H9 (cell line): ENCODE measurements at regions not wholly inside any gene's neighbourhood (a gene's known extent, or its start where the extent isn't known, plus 50 kb on each side); places are given as distances from the start of the nearest gene placed in this dataset.

Experiments
- DNase-seq: peaks from one replicate; pipeline ENCODE4 v3.0.0-alpha.2; 2017
- H2AFZ ChIP-seq: one replicate; pipeline ENCODE4 v1.6.1; 2013; ENCODE audit warnings: mild to moderate bottlenecking, low read length, control low read depth, moderate library complexity
- H2AK5ac ChIP-seq: 2 replicates; pipeline ENCODE4 v1.6.1; 2013; ENCODE audit warnings: low read length, control low read depth, mixed read lengths; ENCODE audit not compliant: insufficient read length
- H2BK120ac ChIP-seq: one replicate; pipeline ENCODE4 v1.6.1; 2013; ENCODE audit warnings: low read depth, mild to moderate bottlenecking, low read length, control low read depth, inconsistent platforms; ENCODE audit not compliant: poor library complexity, severe bottlenecking
- H2BK12ac ChIP-seq: 2 replicates; pipeline ENCODE4 v1.6.1; 2013; ENCODE audit warnings: low read length, control low read depth, mixed read lengths, low read depth; ENCODE audit not compliant: insufficient read length
- H2BK15ac ChIP-seq: 2 replicates; pipeline ENCODE4 v1.6.1; 2013; ENCODE audit warnings: low read depth, low read length, control low read depth
- H2BK20ac ChIP-seq: one replicate; pipeline ENCODE4 v1.6.1; 2013; ENCODE audit warnings: low read depth, mild to moderate bottlenecking, low read length, control low read depth, inconsistent platforms; ENCODE audit not compliant: poor library complexity, severe bottlenecking
- H2BK5ac ChIP-seq: 2 replicates; pipeline ENCODE4 v1.6.1; 2013; ENCODE audit warnings: low read length, control low read depth, mixed read lengths; ENCODE audit not compliant: insufficient read length
- H3K14ac ChIP-seq: 2 replicates; pipeline ENCODE4 v1.6.1; 2013; ENCODE audit warnings: low read length, control low read depth; ENCODE audit not compliant: insufficient read depth
- H3K18ac ChIP-seq: 2 replicates; pipeline ENCODE4 v1.6.1; 2013; ENCODE audit warnings: low read depth, mild to moderate bottlenecking, mixed read lengths, low read length, control low read depth; ENCODE audit not compliant: insufficient read length
- H3K23ac ChIP-seq: 2 replicates; pipeline ENCODE4 v1.6.1; 2013; ENCODE audit warnings: low read length, control low read depth, mixed read lengths, low read depth; ENCODE audit not compliant: insufficient read length
- H3K23me2 ChIP-seq: 2 replicates; pipeline ENCODE4 v1.6.1; 2013; ENCODE audit warnings: low read depth, mild to moderate bottlenecking, mixed read lengths, low read length, control low read depth; ENCODE audit not compliant: insufficient read length, poor library complexity, severe bottlenecking
- H3K27ac ChIP-seq: 2 replicates; pipeline ENCODE4 v1.5.1; 2013; ENCODE audit warnings: low read length, control low read depth, mixed read lengths, low read depth; ENCODE audit not compliant: insufficient read length
- H3K27me3 ChIP-seq: 2 replicates; pipeline ENCODE4 v1.6.1; 2013; ENCODE audit warnings: low read length, control low read depth, inconsistent platforms; ENCODE audit not compliant: insufficient read depth
- H3K4ac ChIP-seq: 2 replicates; pipeline ENCODE4 v1.6.1; 2013; ENCODE audit warnings: low read depth, mild to moderate bottlenecking, control low read depth, inconsistent platforms, low read length, moderate library complexity
- H3K4me1 ChIP-seq: 2 replicates; pipeline ENCODE4 v1.6.1; 2013; ENCODE audit warnings: low read length, control low read depth, inconsistent platforms; ENCODE audit not compliant: insufficient read depth
- H3K4me2 ChIP-seq: 2 replicates; pipeline ENCODE4 v1.6.1; 2013; ENCODE audit warnings: low read length, control low read depth, mixed read lengths; ENCODE audit not compliant: insufficient read length, insufficient read depth
- H3K56ac ChIP-seq: 2 replicates; pipeline ENCODE4 v1.6.1; 2013; ENCODE audit warnings: low read depth, mild to moderate bottlenecking, mixed read lengths, low read length, control low read depth; ENCODE audit not compliant: insufficient read length
- H3K79me1 ChIP-seq: 2 replicates; pipeline ENCODE4 v1.6.1; 2013; ENCODE audit warnings: low read depth, mild to moderate bottlenecking, moderate library complexity, low read length, control low read depth, inconsistent platforms; ENCODE audit not compliant: insufficient read depth, poor library complexity, severe bottlenecking
- H3K79me2 ChIP-seq: 2 replicates; pipeline ENCODE4 v1.6.1; 2013; ENCODE audit warnings: low read length, control low read depth, inconsistent platforms; ENCODE audit not compliant: insufficient read depth
- H3K9ac ChIP-seq: 2 replicates; pipeline ENCODE4 v1.6.1; 2013; ENCODE audit warnings: low read length, control low read depth, mixed read lengths; ENCODE audit not compliant: insufficient read length; ENCODE audit errors: extremely low read depth
- H3K9me3 ChIP-seq: one replicate; pipeline ENCODE4 v1.6.1; 2013; ENCODE audit warnings: low read depth, low read length, inconsistent platforms; ENCODE audit not compliant: control insufficient read depth
- H3T11ph ChIP-seq: one replicate; pipeline ENCODE4 v1.6.1; 2013; ENCODE audit warnings: mild to moderate bottlenecking, low read length, control low read depth, inconsistent platforms
- H4K20me1 ChIP-seq: one replicate; pipeline ENCODE4 v1.6.1; 2013; ENCODE audit not compliant: control insufficient read depth, insufficient read length, insufficient read depth
- H4K5ac ChIP-seq: 2 replicates; pipeline ENCODE4 v1.6.1; 2013; ENCODE audit warnings: low read depth, mild to moderate bottlenecking, mixed read lengths, low read length, control low read depth; ENCODE audit not compliant: insufficient read length
- H4K8ac ChIP-seq: replicated peaks from 2 replicates; pipeline ENCODE4 v1.6.1; 2013; ENCODE audit warnings: low read length, control low read depth, mixed read lengths, low read depth; ENCODE audit not compliant: insufficient read length
- H4K91ac ChIP-seq: 2 replicates; pipeline ENCODE4 v1.6.1; 2013; ENCODE audit warnings: low read depth, mild to moderate bottlenecking, moderate library complexity, mixed read lengths, low read length, control low read depth; ENCODE audit not compliant: insufficient read length
- H3K27ac Mint-ChIP-seq, 3 experiments: 2 replicates in 2 of 3; 3 replicates in 1 of 3; pipeline ENCODE4 v1.8.0; 2020 to 2021; ENCODE audit warnings: mixed read lengths in 3 of 3, mild to moderate bottlenecking in 1 of 3, moderate library complexity in 1 of 3
- H3K27me3 Mint-ChIP-seq: 2 replicates; pipeline ENCODE4 v1.8.0; 2021; ENCODE audit warnings: low read depth, mild to moderate bottlenecking, moderate library complexity, mixed read lengths
- H3K36me3 Mint-ChIP-seq, 3 experiments: 2 replicates in 2 of 3; 3 replicates in 1 of 3; pipeline ENCODE4 v1.8.0; 2020 to 2021; ENCODE audit warnings: low read depth in 3 of 3, mixed read lengths in 3 of 3; ENCODE audit not compliant: insufficient read depth in 1 of 3
- H3K4me1 Mint-ChIP-seq, 2 experiments: 2 replicates each; pipeline ENCODE4 v1.8.0; 2020; ENCODE audit warnings: mixed read lengths in 2 of 2
- H3K4me3 Mint-ChIP-seq, 2 experiments: 2 replicates in 1 of 2; 3 replicates in 1 of 2; pipeline ENCODE4 v1.8.0; 2020 to 2021; ENCODE audit warnings: mild to moderate bottlenecking in 2 of 2, mixed read lengths in 2 of 2, moderate library complexity in 1 of 2
- H3K9me3 Mint-ChIP-seq, 2 experiments: 2 replicates in 1 of 2; 3 replicates in 1 of 2; pipeline ENCODE4 v1.8.0; 2020; ENCODE audit warnings: mild to moderate bottlenecking in 2 of 2, mixed read lengths in 2 of 2, moderate library complexity in 1 of 2
- WGBS: extraction: QIAGEN DNeasy Blood & Tissue Kit; methylation state at CpG from one replicate; pipeline ENCODE4 v1.1.7; 2013; ENCODE audit warnings: missing lambda C conversion rate, low lambda C conversion rate, mixed read lengths; ENCODE audit not compliant: insufficient read length; ENCODE audit errors: extremely low coverage; 5-methylcytosine and 5-hydroxymethylcytosine counted together
- TF ChIP-seq, protein P1 (sequence below): fragments of 200-600 bp; sonication (generic); conservative IDR thresholded peaks from 3 replicates; pipeline ENCODE4 v1.8.0; 2021; ENCODE audit warnings: antibody characterized with exemption, mild to moderate bottlenecking

DNA sequence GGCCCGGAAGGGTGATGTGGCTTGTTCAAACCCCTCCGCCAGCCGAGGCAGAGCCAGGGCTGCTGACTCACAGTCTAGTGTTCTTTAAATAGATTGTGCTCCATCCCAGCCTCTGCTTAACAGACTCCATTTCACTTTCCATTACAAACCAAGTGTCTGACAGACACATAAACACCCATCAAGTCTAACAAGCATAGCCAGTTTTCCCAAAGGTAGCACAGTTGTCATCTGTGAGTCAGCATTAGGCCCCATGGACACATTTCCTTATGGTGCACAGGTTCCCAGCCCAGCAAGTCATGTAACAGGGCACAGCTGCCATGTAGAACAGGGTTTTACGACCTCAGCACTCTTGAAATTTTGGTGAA is 109.9 kb upstream of the RAP2B start:
- no peak overlapping the region for H2AK5ac ChIP-seq
- TF ChIP-seq, protein P1, sequence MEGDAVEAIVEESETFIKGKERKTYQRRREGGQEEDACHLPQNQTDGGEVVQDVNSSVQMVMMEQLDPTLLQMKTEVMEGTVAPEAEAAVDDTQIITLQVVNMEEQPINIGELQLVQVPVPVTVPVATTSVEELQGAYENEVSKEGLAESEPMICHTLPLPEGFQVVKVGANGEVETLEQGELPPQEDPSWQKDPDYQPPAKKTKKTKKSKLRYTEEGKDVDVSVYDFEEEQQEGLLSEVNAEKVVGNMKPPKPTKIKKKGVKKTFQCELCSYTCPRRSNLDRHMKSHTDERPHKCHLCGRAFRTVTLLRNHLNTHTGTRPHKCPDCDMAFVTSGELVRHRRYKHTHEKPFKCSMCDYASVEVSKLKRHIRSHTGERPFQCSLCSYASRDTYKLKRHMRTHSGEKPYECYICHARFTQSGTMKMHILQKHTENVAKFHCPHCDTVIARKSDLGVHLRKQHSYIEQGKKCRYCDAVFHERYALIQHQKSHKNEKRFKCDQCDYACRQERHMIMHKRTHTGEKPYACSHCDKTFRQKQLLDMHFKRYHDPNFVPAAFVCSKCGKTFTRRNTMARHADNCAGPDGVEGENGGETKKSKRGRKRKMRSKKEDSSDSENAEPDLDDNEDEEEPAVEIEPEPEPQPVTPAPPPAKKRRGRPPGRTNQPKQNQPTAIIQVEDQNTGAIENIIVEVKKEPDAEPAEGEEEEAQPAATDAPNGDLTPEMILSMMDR: no peak
- no peak overlapping the region for H3K18ac ChIP-seq
- no peak overlapping the region for H3K27ac ChIP-seq
- no peaks in the 10 kb centered on the region for H3K79me1 ChIP-seq
- WGBS: no CpG with 5 or more reads among the region's 4 CpGs
- H3K4me1 Mint-ChIP-seq: no peaks in the 10 kb centered on the region; a peak in 1 of 4 replicates
- no peak overlapping the region for H3K4me2 ChIP-seq
- H3K23me2 ChIP-seq: no peaks in the 10 kb centered on the region
- no peak overlapping the region for H2BK120ac ChIP-seq
- no peaks in the 10 kb centered on the region for H3K9me3 Mint-ChIP-seq
- H2BK15ac ChIP-seq: no peak overlapping the region
- H2BK12ac ChIP-seq: no peak overlapping the region
- no peak overlapping the region for H3K4ac ChIP-seq
- no peaks in the 10 kb centered on the region for H3K79me2 ChIP-seq
- H3K27ac Mint-ChIP-seq: peak overlapping the region in 1 of 3 experiments; percentile 8; a peak in 1 of 7 replicates
- H3T11ph ChIP-seq: no peak overlapping the region
- H2BK20ac ChIP-seq: no peak overlapping the region
- no peak overlapping the region for H2AFZ ChIP-seq
- H2BK5ac ChIP-seq: no peak overlapping the region
- no peaks in the 10 kb centered on the region for H3K9me3 ChIP-seq
- no peak overlapping the region for H3K23ac ChIP-seq
- H3K9ac ChIP-seq: no peak overlapping the region
- no peak overlapping the region for H4K8ac ChIP-seq
- H3K14ac ChIP-seq: no peak overlapping the region
- no peak overlapping the region for H3K4me3 Mint-ChIP-seq
- H3K56ac ChIP-seq: no peak overlapping the region
- no peaks in the 10 kb centered on the region for H3K4me1 ChIP-seq
- no peaks in the 10 kb centered on the region for H3K27me3 ChIP-seq
- DNase-seq: no peak
- H4K5ac ChIP-seq: no peak overlapping the region
- no peaks in the 10 kb centered on the region for H4K20me1 ChIP-seq
- H4K91ac ChIP-seq: no peak overlapping the region
- no peaks in the 10 kb centered on the region for H3K36me3 Mint-ChIP-seq
- H3K27me3 Mint-ChIP-seq: no peaks in the 10 kb centered on the region
